ENCODE measurements at regions not wholly inside any gene's neighbourhood (a gene's known extent, or its start where the extent isn't known, plus 50 kb on each side); places are given as distances from the start of the nearest gene placed in this dataset.

DNA sequence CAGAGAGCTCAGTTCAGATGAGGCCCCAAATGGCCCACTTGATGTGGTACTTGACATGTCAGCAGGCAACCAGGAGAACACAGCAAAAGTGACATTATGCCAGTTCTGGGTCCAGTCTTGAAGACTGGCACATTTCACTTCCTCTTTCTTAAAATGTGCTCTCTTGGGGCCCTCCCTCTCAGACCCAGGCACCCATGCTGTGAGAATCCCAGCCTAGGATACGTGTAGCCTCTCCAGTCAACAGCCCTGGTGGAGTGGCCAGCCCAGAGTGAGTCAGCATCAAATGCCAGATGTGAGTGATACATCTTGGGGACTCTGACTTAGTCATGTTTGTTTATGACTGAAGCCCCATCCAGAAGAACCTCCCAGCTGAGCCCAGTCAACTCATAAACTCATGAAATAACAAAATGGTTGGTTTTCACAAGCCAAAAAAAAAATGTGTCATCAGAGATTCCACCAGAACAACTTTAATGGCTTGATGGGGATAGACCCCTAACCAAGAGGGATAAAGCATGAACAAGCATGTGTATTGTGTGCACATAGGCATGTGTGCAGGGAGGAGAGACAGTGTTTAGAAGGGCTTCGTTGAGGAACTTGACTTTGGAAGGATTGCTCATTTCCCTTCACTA is 82.5 kb upstream of the TNRC6C start:
- POLR2A ChIA-PET, result no interaction called here

DNA sequence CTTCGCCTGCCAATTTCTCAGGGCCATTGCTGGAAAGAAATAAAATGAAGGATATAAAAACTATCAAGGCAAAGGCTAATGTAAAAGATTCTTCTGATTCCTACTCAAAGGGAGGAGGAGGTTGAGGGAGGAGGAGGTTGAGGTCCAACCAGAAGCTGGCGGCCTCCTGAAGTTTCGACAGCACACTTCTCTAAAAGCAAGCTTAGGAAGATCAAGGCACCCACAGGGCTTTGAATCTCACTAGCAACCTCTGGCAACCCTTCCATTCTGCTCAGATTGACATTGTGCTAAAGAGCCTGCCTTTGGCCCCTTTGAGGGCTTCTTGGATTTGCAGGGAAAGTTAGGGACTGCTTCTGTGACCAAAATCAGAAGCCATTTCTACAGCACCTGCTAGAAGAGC is 81.5 kb upstream of the TNRC6C start:
- FAIRE-seq (no peak), DNase-seq (ENCODE audit: low spot score) (no peak), ATAC-seq (no peak)
- H4K20me1 ChIP-seq (ENCODE audit: insufficient read depth, low read length), result no peaks in the 10 kb centered on the region; the same call in none of the 2 replicates
- in situ Hi-C loops (cut with HindIII; ENCODE audit: extremely low pct_ligation_motif_present, low pct_unique_long_range_greater_than_20kb), result no loop called here
- ChIA-PET POLR2A (no interaction called here), CTCF (ENCODE audit: low intra/inter-chr PET ratio, low total read pairs) (no interaction called here)
- no peak overlapping the region for H2AFZ ChIP-seq (ENCODE audit: low read length)
- H3K27me3 ChIP-seq (ENCODE audit: control insufficient read depth in 1 of 2, insufficient read depth in 2 of 2, low read length in 2 of 2), result peaks cover 12 to 90% of the 10 kb centered on the region in 2 experiments; a peak in 4 of 5 replicates
- H3K36me3 ChIP-seq (replicated peaks in 1 of 2; ENCODE audit: control insufficient read depth in 1 of 2, insufficient read depth in 2 of 2, low read length in 2 of 2), result no peaks in the 10 kb centered on the region
- intact Hi-C loops (cut with micrococcal nuclease; ENCODE audit: unreplicated experiment), result no loop called here
- no peak overlapping the region for H3K27ac ChIP-seq (ENCODE audit: extremely low read length, insufficient read depth, low read length)
- H3K4me3 ChIP-seq (replicated peaks in 1 of 3; ENCODE audit: insufficient read depth in 1 of 3, low read depth in 2 of 3, low read length in 3 of 3), result no peak overlapping the region
- WGBS (ENCODE audit: low lambda C conversion rate), result 20% methylated on average over 3 of the region's 3 CpGs
- H3K4me1 ChIP-seq (ENCODE audit: insufficient read depth, low read length), result no peaks in the 10 kb centered on the region
- H3K79me2 ChIP-seq (ENCODE audit: insufficient read depth, low read length), result no peaks in the 10 kb centered on the region
- no peak overlapping the region for H3K9ac ChIP-seq (ENCODE audit: insufficient read depth, low read depth, low read length)
- no TSS peak for BruUV-seq (replicated peaks)
- no peak overlapping the region for H3K4me2 ChIP-seq (ENCODE audit: low read depth, low read length)
- peaks cover 15% of the 10 kb centered on the region for H3K9me3 ChIP-seq (ENCODE audit: low read length)
- TF ChIP-seq, protein P1, sequence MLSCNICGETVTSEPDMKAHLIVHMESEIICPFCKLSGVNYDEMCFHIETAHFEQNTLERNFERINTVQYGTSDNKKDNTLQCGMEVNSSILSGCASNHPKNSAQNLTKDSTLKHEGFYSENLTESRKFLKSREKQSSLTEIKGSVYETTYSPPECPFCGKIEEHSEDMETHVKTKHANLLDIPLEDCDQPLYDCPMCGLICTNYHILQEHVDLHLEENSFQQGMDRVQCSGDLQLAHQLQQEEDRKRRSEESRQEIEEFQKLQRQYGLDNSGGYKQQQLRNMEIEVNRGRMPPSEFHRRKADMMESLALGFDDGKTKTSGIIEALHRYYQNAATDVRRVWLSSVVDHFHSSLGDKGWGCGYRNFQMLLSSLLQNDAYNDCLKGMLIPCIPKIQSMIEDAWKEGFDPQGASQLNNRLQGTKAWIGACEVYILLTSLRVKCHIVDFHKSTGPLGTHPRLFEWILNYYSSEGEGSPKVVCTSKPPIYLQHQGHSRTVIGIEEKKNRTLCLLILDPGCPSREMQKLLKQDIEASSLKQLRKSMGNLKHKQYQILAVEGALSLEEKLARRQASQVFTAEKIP (CRISPR knock-in tag; IDR thresholded peaks at IDR 0.05; ENCODE audit: borderline replicate concordance), result no peak
- TF ChIP-seq ZNF24 (IDR thresholded peaks at IDR 0.05), result no peak
- TF ChIP-seq RAD21 (CRISPR knock-in tag; IDR thresholded peaks at IDR 0.05), result no peak
- TF ChIP-seq, protein P2, sequence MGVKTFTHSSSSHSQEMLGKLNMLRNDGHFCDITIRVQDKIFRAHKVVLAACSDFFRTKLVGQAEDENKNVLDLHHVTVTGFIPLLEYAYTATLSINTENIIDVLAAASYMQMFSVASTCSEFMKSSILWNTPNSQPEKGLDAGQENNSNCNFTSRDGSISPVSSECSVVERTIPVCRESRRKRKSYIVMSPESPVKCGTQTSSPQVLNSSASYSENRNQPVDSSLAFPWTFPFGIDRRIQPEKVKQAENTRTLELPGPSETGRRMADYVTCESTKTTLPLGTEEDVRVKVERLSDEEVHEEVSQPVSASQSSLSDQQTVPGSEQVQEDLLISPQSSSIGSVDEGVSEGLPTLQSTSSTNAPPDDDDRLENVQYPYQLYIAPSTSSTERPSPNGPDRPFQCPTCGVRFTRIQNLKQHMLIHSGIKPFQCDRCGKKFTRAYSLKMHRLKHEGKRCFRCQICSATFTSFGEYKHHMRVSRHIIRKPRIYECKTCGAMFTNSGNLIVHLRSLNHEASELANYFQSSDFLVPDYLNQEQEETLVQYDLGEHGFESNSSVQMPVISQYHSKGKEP (CRISPR knock-in tag; IDR thresholded peaks at IDR 0.05), result no peak
- TF ChIP-seq FOSL2 (CRISPR knock-in tag; IDR thresholded peaks at IDR 0.05), result no peak
- TF ChIP-seq CBX5 (CRISPR knock-in tag; IDR thresholded peaks at IDR 0.05; ENCODE audit: borderline replicate concordance), result no peak
- TF ChIP-seq HOXD1 (CRISPR knock-in tag; IDR thresholded peaks at IDR 0.05), result no peak
- TF ChIP-seq GATAD2A (CRISPR knock-in tag; IDR thresholded peaks at IDR 0.05), result no peak

More for the DNA sequence above, 82.5 kb upstream of the TNRC6C start:
- no peaks in the 10 kb centered on the region for H3K79me2 ChIP-seq (ENCODE audit: insufficient read depth, low read length)
- in situ Hi-C loops (cut with HindIII; ENCODE audit: extremely low pct_ligation_motif_present, low pct_unique_long_range_greater_than_20kb) (no loop called here), intact Hi-C loops (cut with micrococcal nuclease; ENCODE audit: unreplicated experiment) (no loop called here)
- 0% methylated on average over 2 of the region's 2 CpGs for WGBS (ENCODE audit: low lambda C conversion rate)
- H3K4me3 ChIP-seq (replicated peaks in 1 of 3; ENCODE audit: insufficient read depth in 1 of 3, low read depth in 2 of 3, low read length in 3 of 3), result no peak overlapping the region
- H3K27ac ChIP-seq (ENCODE audit: extremely low read length, insufficient read depth, low read length), result no peak overlapping the region
- no peak overlapping the region for H2AFZ ChIP-seq (ENCODE audit: low read length)
- H3K36me3 ChIP-seq (replicated peaks in 1 of 2; ENCODE audit: control insufficient read depth in 1 of 2, insufficient read depth in 2 of 2, low read length in 2 of 2), result no peaks in the 10 kb centered on the region
- BruUV-seq (replicated peaks), result no TSS peak
- no peak overlapping the region for H3K9ac ChIP-seq (ENCODE audit: insufficient read depth, low read depth, low read length)
- ATAC-seq (no peak), DNase-seq (ENCODE audit: low spot score) (no peak), FAIRE-seq (no peak)
- peaks cover 12 to 88% of the 10 kb centered on the region in 2 experiments; a peak in 4 of 5 replicates for H3K27me3 ChIP-seq (ENCODE audit: control insufficient read depth in 1 of 2, insufficient read depth in 2 of 2, low read length in 2 of 2)
- TF ChIP-seq EEA1 (CRISPR knock-in tag; IDR thresholded peaks at IDR 0.05; ENCODE audit: borderline replicate concordance) (no peak), ZNF549 (CRISPR knock-in tag; IDR thresholded peaks at IDR 0.05) (no peak), HOXA7 (CRISPR knock-in tag; IDR thresholded peaks at IDR 0.05) (no peak), ZNF331 (CRISPR knock-in tag; IDR thresholded peaks at IDR 0.05) (peak; percentile 100), PITX1 (CRISPR knock-in tag; IDR thresholded peaks at IDR 0.05) (no peak), ZNF441 (CRISPR knock-in tag; IDR thresholded peaks at IDR 0.05; ENCODE audit: borderline replicate concordance) (no peak), ZSCAN12 (CRISPR knock-in tag; IDR thresholded peaks at IDR 0.05) (no peak)
- TF ChIP-seq, protein P3, sequence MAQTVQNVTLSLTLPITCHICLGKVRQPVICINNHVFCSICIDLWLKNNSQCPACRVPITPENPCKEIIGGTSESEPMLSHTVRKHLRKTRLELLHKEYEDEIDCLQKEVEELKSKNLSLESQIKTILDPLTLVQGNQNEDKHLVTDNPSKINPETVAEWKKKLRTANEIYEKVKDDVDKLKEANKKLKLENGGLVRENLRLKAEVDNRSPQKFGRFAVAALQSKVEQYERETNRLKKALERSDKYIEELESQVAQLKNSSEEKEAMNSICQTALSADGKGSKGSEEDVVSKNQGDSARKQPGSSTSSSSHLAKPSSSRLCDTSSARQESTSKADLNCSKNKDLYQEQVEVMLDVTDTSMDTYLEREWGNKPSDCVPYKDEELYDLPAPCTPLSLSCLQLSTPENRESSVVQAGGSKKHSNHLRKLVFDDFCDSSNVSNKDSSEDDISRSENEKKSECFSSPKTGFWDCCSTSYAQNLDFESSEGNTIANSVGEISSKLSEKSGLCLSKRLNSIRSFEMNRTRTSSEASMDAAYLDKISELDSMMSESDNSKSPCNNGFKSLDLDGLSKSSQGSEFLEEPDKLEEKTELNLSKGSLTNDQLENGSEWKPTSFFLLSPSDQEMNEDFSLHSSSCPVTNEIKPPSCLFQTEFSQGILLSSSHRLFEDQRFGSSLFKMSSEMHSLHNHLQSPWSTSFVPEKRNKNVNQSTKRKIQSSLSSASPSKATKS (CRISPR knock-in tag; IDR thresholded peaks at IDR 0.05), result no peak
- H3K4me1 ChIP-seq (ENCODE audit: insufficient read depth, low read length), result no peaks in the 10 kb centered on the region
- CTCF ChIA-PET (ENCODE audit: low intra/inter-chr PET ratio, low total read pairs), result no interaction called here
- peaks cover 15% of the 10 kb centered on the region for H3K9me3 ChIP-seq (ENCODE audit: low read length)
- H4K20me1 ChIP-seq (ENCODE audit: insufficient read depth, low read length), result no peaks in the 10 kb centered on the region; the same call in none of the 2 replicates
- no peak overlapping the region for H3K4me2 ChIP-seq (ENCODE audit: low read depth, low read length)

All from HepG2 (cell line).